Uterus (tissue), 2 donors: ENCODE measurements at regions not wholly inside any gene's neighbourhood (a gene's known extent, or its start where the extent isn't known, plus 50 kb on each side); places are given as distances from the start of the nearest gene placed in this dataset.

Experiments used
- POLR2A ChIP-seq, 2 donors: fragments of 450-650 bp; IDR thresholded peaks; one replicate each; pipeline ENCODE4 v1.6.1; 2016; ENCODE audit warnings: antibody characterized with exemption in 2 of 2, mild to moderate bottlenecking in 1 of 2, moderate library complexity in 1 of 2
- TF ChIP-seq, protein P1 (sequence below), 4 experiments: fragments of 200-600 bp in 2 of 4; fragments of 450-650 bp in 2 of 4; sonication (generic) in 2 of 4; IDR thresholded peaks; one replicate each; pipeline ENCODE4 v1.5.1; 2016 to 2019; ENCODE audit warnings: antibody characterized with exemption in 4 of 4, mild to moderate bottlenecking in 2 of 4, moderate library complexity in 1 of 4

DNA sequence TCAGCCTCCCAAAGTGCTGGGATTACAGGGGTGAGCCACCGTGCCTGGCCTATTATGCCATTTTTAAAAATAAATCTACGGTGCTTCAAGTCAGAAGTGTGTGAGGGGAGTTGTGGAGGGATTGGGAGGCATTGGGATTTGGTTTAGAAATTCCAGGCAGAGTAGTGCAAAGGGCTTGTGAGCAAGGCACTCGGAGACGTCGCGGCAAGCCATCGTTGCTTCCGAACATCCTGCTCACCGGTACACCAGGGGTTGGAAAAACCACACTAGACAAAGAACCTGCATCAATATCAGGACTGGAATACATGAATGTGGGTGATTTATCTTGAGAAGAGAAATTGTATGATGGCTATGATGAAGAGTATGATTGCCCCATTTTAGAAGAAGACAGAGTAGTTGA, 227.0 kb downstream of the ALG10 start:
- TF ChIP-seq, protein P1, sequence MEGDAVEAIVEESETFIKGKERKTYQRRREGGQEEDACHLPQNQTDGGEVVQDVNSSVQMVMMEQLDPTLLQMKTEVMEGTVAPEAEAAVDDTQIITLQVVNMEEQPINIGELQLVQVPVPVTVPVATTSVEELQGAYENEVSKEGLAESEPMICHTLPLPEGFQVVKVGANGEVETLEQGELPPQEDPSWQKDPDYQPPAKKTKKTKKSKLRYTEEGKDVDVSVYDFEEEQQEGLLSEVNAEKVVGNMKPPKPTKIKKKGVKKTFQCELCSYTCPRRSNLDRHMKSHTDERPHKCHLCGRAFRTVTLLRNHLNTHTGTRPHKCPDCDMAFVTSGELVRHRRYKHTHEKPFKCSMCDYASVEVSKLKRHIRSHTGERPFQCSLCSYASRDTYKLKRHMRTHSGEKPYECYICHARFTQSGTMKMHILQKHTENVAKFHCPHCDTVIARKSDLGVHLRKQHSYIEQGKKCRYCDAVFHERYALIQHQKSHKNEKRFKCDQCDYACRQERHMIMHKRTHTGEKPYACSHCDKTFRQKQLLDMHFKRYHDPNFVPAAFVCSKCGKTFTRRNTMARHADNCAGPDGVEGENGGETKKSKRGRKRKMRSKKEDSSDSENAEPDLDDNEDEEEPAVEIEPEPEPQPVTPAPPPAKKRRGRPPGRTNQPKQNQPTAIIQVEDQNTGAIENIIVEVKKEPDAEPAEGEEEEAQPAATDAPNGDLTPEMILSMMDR (IDR thresholded peaks at IDR 0.05): no peak
- TF ChIP-seq POLR2A (IDR thresholded peaks at IDR 0.05): no peak
